SK-N-SH treated with all-trans-retinoic acid at 6 μM for 48 hours (cell line): ENCODE measurements at regions not wholly inside any gene's neighbourhood (a gene's known extent, or its start where the extent isn't known, plus 50 kb on each side); places are given as distances from the start of the nearest gene placed in this dataset.

Source experiments
- ATAC-seq: fragments of 200-7000 bp; cut with Tn5 transposase; 3 replicates; pipeline ENCODE4 v1.9.1; 2020; ENCODE audit warnings: mild to moderate bottlenecking, moderate library complexity
- ARNTL ChIP-seq: fragments of 450-650 bp; formaldehyde crosslinking; IDR thresholded peaks from 2 replicates; pipeline ENCODE4 v1.5.0; 2020; ENCODE audit warnings: low read depth, mild to moderate bottlenecking, moderate library complexity, borderline replicate concordance
- CREB5 ChIP-seq: fragments of 250-450 bp; sonication (Bioruptor Pico); IDR thresholded peaks from 2 replicates; pipeline ENCODE4 v1.5.1; 2020; ENCODE audit warnings: low read depth, mild to moderate bottlenecking, moderate library complexity
- CSDC2 ChIP-seq: fragments of 250-450 bp; sonication (Bioruptor Pico); IDR thresholded peaks from 2 replicates; pipeline ENCODE4 v1.5.0; 2020; ENCODE audit warnings: mild to moderate bottlenecking, moderate library complexity
- CSRNP3 ChIP-seq: fragments of 250-450 bp; sonication (Bioruptor Pico); IDR thresholded peaks from 2 replicates; pipeline ENCODE4 v1.5.1; 2021; ENCODE audit warnings: mild to moderate bottlenecking, moderate library complexity
- ESRRG ChIP-seq: fragments of 250-450 bp; sonication (Bioruptor Pico); IDR thresholded peaks from 2 replicates; pipeline ENCODE4 v1.6.1; 2021; ENCODE audit warnings: mild to moderate bottlenecking
- GLIS3 ChIP-seq: fragments of 250-450 bp; sonication (Bioruptor Pico); IDR thresholded peaks from 2 replicates; pipeline ENCODE4 v1.5.0; 2020; ENCODE audit warnings: mild to moderate bottlenecking, moderate library complexity
- ISL1 ChIP-seq: fragments of 250-450 bp; sonication (Bioruptor Pico); IDR thresholded peaks from 2 replicates; pipeline ENCODE4 v2.1.2; 2022; ENCODE audit warnings: mild to moderate bottlenecking, moderate library complexity
- OSR1 ChIP-seq: fragments of 250-450 bp; sonication (Bioruptor Pico); IDR thresholded peaks from 2 replicates; pipeline ENCODE4 v1.8.0; 2022; ENCODE audit warnings: moderate library complexity, mild to moderate bottlenecking, inconsistent platforms
- PATZ1 ChIP-seq: fragments of 250-450 bp; sonication (Bioruptor Pico); IDR thresholded peaks from 2 replicates; pipeline ENCODE4 v1.8.0; 2020; ENCODE audit warnings: mild to moderate bottlenecking, moderate library complexity, borderline replicate concordance
- POU6F1 ChIP-seq: fragments of 250-450 bp; sonication (Bioruptor Pico); IDR thresholded peaks from 2 replicates; pipeline ENCODE4 v1.8.0; 2021; ENCODE audit warnings: low read depth, mild to moderate bottlenecking, moderate library complexity, borderline replicate concordance
- PPARA ChIP-seq: fragments of 250-450 bp; sonication (Bioruptor Pico); IDR thresholded peaks from 2 replicates; pipeline ENCODE4 v1.5.0; 2020; ENCODE audit warnings: mild to moderate bottlenecking, borderline replicate concordance
- RARB ChIP-seq: fragments of 250-450 bp; sonication (Bioruptor Pico); IDR thresholded peaks from 2 replicates; pipeline ENCODE4 v1.8.0; 2021; ENCODE audit warnings: mild to moderate bottlenecking, moderate library complexity
- SNAI2 ChIP-seq: fragments of 250-450 bp; sonication (Bioruptor Pico); IDR thresholded peaks from 2 replicates; pipeline ENCODE4 v1.5.0; 2020; ENCODE audit warnings: mild to moderate bottlenecking, moderate library complexity
- TCF4 ChIP-seq: fragments of 250-450 bp; sonication (Bioruptor Pico); IDR thresholded peaks from 2 replicates; pipeline ENCODE4 v1.8.0; 2021; ENCODE audit warnings: mild to moderate bottlenecking, moderate library complexity, borderline replicate concordance
- TOX ChIP-seq: fragments of 250-450 bp; sonication (Bioruptor Pico); IDR thresholded peaks from 2 replicates; pipeline ENCODE4 v1.8.0; 2021; ENCODE audit warnings: mild to moderate bottlenecking, moderate library complexity, borderline replicate concordance
- ZC3H10 ChIP-seq: fragments of 250-450 bp; sonication (Bioruptor Pico); IDR thresholded peaks from 2 replicates; pipeline ENCODE4 v1.5.1; 2021; ENCODE audit warnings: mild to moderate bottlenecking, moderate library complexity
- ZFP3 ChIP-seq: fragments of 250-450 bp; sonication (Bioruptor Pico); IDR thresholded peaks from 2 replicates; pipeline ENCODE4 v1.5.0; 2020; ENCODE audit warnings: mild to moderate bottlenecking, moderate library complexity
- ZFP30 ChIP-seq: fragments of 450-650 bp; formaldehyde crosslinking; IDR thresholded peaks from 2 replicates; pipeline ENCODE4 v1.5.0; 2022; ENCODE audit warnings: mild to moderate bottlenecking, moderate library complexity
- ZNF565 ChIP-seq: fragments of 450-650 bp; formaldehyde crosslinking; conservative IDR thresholded peaks from 2 replicates; pipeline ENCODE4 v1.5.0; 2020; ENCODE audit warnings: low read depth, mild to moderate bottlenecking, moderate library complexity
- ZNF70 ChIP-seq: fragments of 450-650 bp; formaldehyde crosslinking; IDR thresholded peaks from 2 replicates; pipeline ENCODE4 v1.5.0; 2020; ENCODE audit warnings: mild to moderate bottlenecking, moderate library complexity
- ZNF8 ChIP-seq: fragments of 450-650 bp; formaldehyde crosslinking; IDR thresholded peaks from 2 replicates; pipeline ENCODE4 v1.5.0; 2020; ENCODE audit warnings: mild to moderate bottlenecking, moderate library complexity
- TF ChIP-seq, protein P1 (sequence below): fragments of 250-450 bp; sonication (Bioruptor Pico); IDR thresholded peaks from 2 replicates; pipeline ENCODE4 v1.5.0; 2020; ENCODE audit warnings: mild to moderate bottlenecking, moderate library complexity

DNA sequence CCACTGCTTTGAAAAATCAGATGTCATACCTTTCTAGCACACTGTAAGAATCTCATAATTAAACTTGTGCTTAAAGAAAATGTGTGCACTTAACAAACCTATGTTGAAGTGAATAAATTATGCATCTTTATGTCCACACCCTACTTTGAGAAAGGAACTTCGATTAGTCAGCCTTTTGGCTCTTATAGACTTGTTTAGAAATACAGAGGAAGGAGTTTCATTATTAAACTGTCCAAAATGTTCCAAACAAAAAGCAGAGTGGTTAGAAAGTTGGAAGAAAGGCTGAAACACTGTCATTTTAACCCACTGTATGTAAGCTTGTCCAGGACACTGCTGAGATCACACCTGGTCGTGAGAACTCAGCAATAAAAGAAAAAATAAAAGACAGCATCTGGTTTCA, 863.2 kb upstream of the CHORDC1 start:
- TF ChIP-seq CREB5 (CRISPR knock-in tag) (no peak), CSRNP3 (no peak), SNAI2 (CRISPR knock-in tag) (no peak), ZNF8 (CRISPR knock-in tag) (no peak), ZNF70 (CRISPR knock-in tag) (no peak), PATZ1 (CRISPR knock-in tag) (no peak), ISL1 (CRISPR knock-in tag) (no peak), GLIS3 (CRISPR knock-in tag) (no peak), ZFP30 (CRISPR knock-in tag) (no peak), ZC3H10 (CRISPR knock-in tag) (no peak), ARNTL (CRISPR knock-in tag) (no peak), ESRRG (CRISPR knock-in tag) (no peak), OSR1 (CRISPR knock-in tag) (no peak), RARB (CRISPR knock-in tag) (no peak)
- TF ChIP-seq, protein P1, sequence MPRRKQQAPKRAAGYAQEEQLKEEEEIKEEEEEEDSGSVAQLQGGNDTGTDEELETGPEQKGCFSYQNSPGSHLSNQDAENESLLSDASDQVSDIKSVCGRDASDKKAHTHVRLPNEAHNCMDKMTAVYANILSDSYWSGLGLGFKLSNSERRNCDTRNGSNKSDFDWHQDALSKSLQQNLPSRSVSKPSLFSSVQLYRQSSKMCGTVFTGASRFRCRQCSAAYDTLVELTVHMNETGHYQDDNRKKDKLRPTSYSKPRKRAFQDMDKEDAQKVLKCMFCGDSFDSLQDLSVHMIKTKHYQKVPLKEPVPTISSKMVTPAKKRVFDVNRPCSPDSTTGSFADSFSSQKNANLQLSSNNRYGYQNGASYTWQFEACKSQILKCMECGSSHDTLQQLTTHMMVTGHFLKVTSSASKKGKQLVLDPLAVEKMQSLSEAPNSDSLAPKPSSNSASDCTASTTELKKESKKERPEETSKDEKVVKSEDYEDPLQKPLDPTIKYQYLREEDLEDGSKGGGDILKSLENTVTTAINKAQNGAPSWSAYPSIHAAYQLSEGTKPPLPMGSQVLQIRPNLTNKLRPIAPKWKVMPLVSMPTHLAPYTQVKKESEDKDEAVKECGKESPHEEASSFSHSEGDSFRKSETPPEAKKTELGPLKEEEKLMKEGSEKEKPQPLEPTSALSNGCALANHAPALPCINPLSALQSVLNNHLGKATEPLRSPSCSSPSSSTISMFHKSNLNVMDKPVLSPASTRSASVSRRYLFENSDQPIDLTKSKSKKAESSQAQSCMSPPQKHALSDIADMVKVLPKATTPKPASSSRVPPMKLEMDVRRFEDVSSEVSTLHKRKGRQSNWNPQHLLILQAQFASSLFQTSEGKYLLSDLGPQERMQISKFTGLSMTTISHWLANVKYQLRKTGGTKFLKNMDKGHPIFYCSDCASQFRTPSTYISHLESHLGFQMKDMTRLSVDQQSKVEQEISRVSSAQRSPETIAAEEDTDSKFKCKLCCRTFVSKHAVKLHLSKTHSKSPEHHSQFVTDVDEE (CRISPR knock-in tag), result no peak
- TF ChIP-seq, all 23 proteins: peak for 0

GRCh38 chr11:91082255-91082654, 859.4 kb upstream of the CHORDC1 start:
- no peak for ATAC-seq
- TF ChIP-seq ZFP30 (CRISPR knock-in tag), result no peak

More for the DNA sequence above, 863.2 kb upstream of the CHORDC1 start:
- no peak for ATAC-seq

- ATAC-seq, result peak; percentile 78
- TF ChIP-seq, protein P1 (CRISPR knock-in tag), result no peak
- no peak for TF ChIP-seq PPARA (CRISPR knock-in tag)
- TF ChIP-seq SNAI2 (CRISPR knock-in tag), result no peak
- TF ChIP-seq ESRRG (CRISPR knock-in tag), result no peak
- TF ChIP-seq ZC3H10 (CRISPR knock-in tag), result no peak
- no peak for TF ChIP-seq TOX (CRISPR knock-in tag)
- no peak for TF ChIP-seq ZFP3 (CRISPR knock-in tag)
- TF ChIP-seq CREB5 (CRISPR knock-in tag), result no peak
- no peak for TF ChIP-seq ZNF565 (CRISPR knock-in tag)
- no peak for TF ChIP-seq ZNF70 (CRISPR knock-in tag)
- TF ChIP-seq TCF4 (CRISPR knock-in tag), result no peak
- no peak for TF ChIP-seq ISL1 (CRISPR knock-in tag)
- no peak for TF ChIP-seq CSDC2 (CRISPR knock-in tag)
- TF ChIP-seq ZFP30 (CRISPR knock-in tag), result no peak
- no peak for TF ChIP-seq PATZ1 (CRISPR knock-in tag)
- no peak for TF ChIP-seq POU6F1 (CRISPR knock-in tag)
These were observed 858.7 kb upstream of the CHORDC1 start for GRCh38 chr11:91081440-91082043.
